HG02943 (cell line): ENCODE measurements at regions not wholly inside any gene's neighbourhood (a gene's known extent, or its start where the extent isn't known, plus 50 kb on each side); places are given as distances from the start of the nearest gene placed in this dataset.
A peak's percentile ranks its signal among the peaks of the same experiment; 100 is the strongest.

ENCODE experiments used
- ATAC-seq: cut with Tn5 transposase; IDR thresholded peaks from one replicate; pipeline ENCODE4 v1.9.1; 2021; ENCODE audit warnings: mild to moderate bottlenecking, low read depth, moderate library complexity; ENCODE audit not compliant: unreplicated experiment

- ATAC-seq = no peak
These were observed 621.9 kb downstream of the LRFN5 start for GRCh38 chr14:42228611-42229010.

GRCh38 chr14:42224053-42224888, 617.6 kb downstream of the LRFN5 start:
- ATAC-seq = no peak

- peak; percentile 85 for ATAC-seq
These were observed 616.3 kb downstream of the LRFN5 start for GRCh38 chr14:42222924-42223471.

GRCh38 chr14:42214981-42215491, 608.4 kb downstream of the LRFN5 start:
- ATAC-seq = no peak

- ATAC-seq = no peak
These were observed 594.3 kb downstream of the LRFN5 start for GRCh38 chr14:42200957-42201356.

GRCh38 chr14:42198010-42198409, 591.3 kb downstream of the LRFN5 start:
- no peak for ATAC-seq

- no peak for ATAC-seq
These were observed 586.3 kb downstream of the LRFN5 start for GRCh38 chr14:42192738-42193653.

- no peak for ATAC-seq
These were observed 584.1 kb downstream of the LRFN5 start for GRCh38 chr14:42190744-42191143.

- ATAC-seq = no peak
These were observed 581.2 kb downstream of the LRFN5 start for GRCh38 chr14:42187846-42188245.

GRCh38 chr14:42185718-42186117, 579.0 kb downstream of the LRFN5 start:
- ATAC-seq = no peak

- ATAC-seq = no peak
These were observed 567.7 kb downstream of the LRFN5 start for GRCh38 chr14:42174357-42174756.

- ATAC-seq = no peak
These were observed 566.5 kb downstream of the LRFN5 start for GRCh38 chr14:42173206-42173605.

- no peak for ATAC-seq
These were observed 565.6 kb downstream of the LRFN5 start for GRCh38 chr14:42172304-42172703.

- no peak for ATAC-seq
These were observed 556.5 kb downstream of the LRFN5 start for GRCh38 chr14:42163136-42163535.

- ATAC-seq = no peak
These were observed 552.5 kb downstream of the LRFN5 start for GRCh38 chr14:42159138-42159537.

- ATAC-seq = no peak
These were observed 543.1 kb downstream of the LRFN5 start for GRCh38 chr14:42149609-42150261.

GRCh38 chr14:42145766-42146165, 539.1 kb downstream of the LRFN5 start:
- no peak for ATAC-seq

- ATAC-seq = no peak
These were observed 536.4 kb downstream of the LRFN5 start for GRCh38 chr14:42143114-42143513.

- no peak for ATAC-seq
These were observed 534.7 kb downstream of the LRFN5 start for GRCh38 chr14:42141328-42141727.

GRCh38 chr14:42140831-42141279, 534.2 kb downstream of the LRFN5 start:
- no peak for ATAC-seq
